ENCODE measurements at regions not wholly inside any gene's neighbourhood (a gene's known extent, or its start where the extent isn't known, plus 50 kb on each side); places are given as distances from the start of the nearest gene placed in this dataset.

DNA sequence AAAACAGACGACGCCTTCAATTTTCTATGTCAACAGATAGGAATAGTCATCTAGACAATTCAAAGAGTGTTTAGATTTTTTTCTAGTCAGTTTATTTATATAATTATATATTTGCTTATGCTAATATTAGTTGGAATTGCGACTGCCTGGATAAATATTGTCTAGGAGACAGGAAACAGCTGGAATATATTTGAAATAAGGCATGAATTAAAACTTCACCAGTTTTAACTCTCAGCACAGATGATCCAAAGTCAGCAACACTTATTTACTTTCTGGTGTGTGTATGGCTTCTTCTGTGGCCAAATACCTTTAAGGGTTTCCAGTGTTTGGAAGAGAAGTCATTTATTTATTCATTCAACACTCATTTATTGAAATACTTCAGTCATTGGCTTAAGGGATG, 1215.4 kb upstream of the USP15 start:
- Histone ChIP-seq H3K79me2 (replicated peaks; ENCODE audit: insufficient read depth, low read length) (no peaks in the 10 kb centered on the region), H2AFZ (ENCODE audit: low read depth, low read length) (no peak overlapping the region), H3K9ac (ENCODE audit: low read length) (no peak overlapping the region), H3K4me2 (ENCODE audit: low read length) (no peak overlapping the region), H3F3A (ENCODE audit: insufficient read depth, low read length, poor library complexity, severe bottlenecking) (no peaks in the 10 kb centered on the region), H3K9me2 (ENCODE audit: insufficient read depth, low read length) (no peaks in the 10 kb centered on the region), H3K9me3 (ENCODE audit: low read length) (no peaks in the 10 kb centered on the region), H4K20me1 (ENCODE audit: insufficient read depth) (no peaks in the 10 kb centered on the region), H3K27ac (ENCODE audit: low read length) (no peak overlapping the region), H3K4me3 (ENCODE audit: low read length) (no peak overlapping the region), H3K36me3 (ENCODE audit: insufficient read depth, low read length) (no peaks in the 10 kb centered on the region), H3K27me3 (ENCODE audit: insufficient read depth, low read depth, low read length) (no peaks in the 10 kb centered on the region)
- TF ChIP-seq MXI1 (conservative IDR thresholded peaks at IDR 0.05; ENCODE audit: poor library complexity, severe bottlenecking): no peak
- TF ChIP-seq, protein P1, sequence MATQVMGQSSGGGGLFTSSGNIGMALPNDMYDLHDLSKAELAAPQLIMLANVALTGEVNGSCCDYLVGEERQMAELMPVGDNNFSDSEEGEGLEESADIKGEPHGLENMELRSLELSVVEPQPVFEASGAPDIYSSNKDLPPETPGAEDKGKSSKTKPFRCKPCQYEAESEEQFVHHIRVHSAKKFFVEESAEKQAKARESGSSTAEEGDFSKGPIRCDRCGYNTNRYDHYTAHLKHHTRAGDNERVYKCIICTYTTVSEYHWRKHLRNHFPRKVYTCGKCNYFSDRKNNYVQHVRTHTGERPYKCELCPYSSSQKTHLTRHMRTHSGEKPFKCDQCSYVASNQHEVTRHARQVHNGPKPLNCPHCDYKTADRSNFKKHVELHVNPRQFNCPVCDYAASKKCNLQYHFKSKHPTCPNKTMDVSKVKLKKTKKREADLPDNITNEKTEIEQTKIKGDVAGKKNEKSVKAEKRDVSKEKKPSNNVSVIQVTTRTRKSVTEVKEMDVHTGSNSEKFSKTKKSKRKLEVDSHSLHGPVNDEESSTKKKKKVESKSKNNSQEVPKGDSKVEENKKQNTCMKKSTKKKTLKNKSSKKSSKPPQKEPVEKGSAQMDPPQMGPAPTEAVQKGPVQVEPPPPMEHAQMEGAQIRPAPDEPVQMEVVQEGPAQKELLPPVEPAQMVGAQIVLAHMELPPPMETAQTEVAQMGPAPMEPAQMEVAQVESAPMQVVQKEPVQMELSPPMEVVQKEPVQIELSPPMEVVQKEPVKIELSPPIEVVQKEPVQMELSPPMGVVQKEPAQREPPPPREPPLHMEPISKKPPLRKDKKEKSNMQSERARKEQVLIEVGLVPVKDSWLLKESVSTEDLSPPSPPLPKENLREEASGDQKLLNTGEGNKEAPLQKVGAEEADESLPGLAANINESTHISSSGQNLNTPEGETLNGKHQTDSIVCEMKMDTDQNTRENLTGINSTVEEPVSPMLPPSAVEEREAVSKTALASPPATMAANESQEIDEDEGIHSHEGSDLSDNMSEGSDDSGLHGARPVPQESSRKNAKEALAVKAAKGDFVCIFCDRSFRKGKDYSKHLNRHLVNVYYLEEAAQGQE (IDR thresholded peaks at IDR 0.05; ENCODE audit: borderline replicate concordance): no peak
- TF ChIP-seq, protein P2, sequence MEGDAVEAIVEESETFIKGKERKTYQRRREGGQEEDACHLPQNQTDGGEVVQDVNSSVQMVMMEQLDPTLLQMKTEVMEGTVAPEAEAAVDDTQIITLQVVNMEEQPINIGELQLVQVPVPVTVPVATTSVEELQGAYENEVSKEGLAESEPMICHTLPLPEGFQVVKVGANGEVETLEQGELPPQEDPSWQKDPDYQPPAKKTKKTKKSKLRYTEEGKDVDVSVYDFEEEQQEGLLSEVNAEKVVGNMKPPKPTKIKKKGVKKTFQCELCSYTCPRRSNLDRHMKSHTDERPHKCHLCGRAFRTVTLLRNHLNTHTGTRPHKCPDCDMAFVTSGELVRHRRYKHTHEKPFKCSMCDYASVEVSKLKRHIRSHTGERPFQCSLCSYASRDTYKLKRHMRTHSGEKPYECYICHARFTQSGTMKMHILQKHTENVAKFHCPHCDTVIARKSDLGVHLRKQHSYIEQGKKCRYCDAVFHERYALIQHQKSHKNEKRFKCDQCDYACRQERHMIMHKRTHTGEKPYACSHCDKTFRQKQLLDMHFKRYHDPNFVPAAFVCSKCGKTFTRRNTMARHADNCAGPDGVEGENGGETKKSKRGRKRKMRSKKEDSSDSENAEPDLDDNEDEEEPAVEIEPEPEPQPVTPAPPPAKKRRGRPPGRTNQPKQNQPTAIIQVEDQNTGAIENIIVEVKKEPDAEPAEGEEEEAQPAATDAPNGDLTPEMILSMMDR (IDR thresholded peaks at IDR 0.05; ENCODE audit: poor library complexity, severe bottlenecking): no peak
- no peak for TF ChIP-seq POLR2AphosphoS5 (IDR thresholded peaks at IDR 0.05)
- no peak for TF ChIP-seq EP300 (conservative IDR thresholded peaks at IDR 0.05; ENCODE audit: poor library complexity, severe bottlenecking)
- TF ChIP-seq TAF1 (IDR thresholded peaks at IDR 0.05; ENCODE audit: low read depth): no peak
- TF ChIP-seq EZH2 (IDR thresholded peaks at IDR 0.05; ENCODE audit: borderline replicate concordance, insufficient read depth, low read length, poor library complexity, severe bottlenecking): no peak
- TF ChIP-seq RAD21 (conservative IDR thresholded peaks at IDR 0.05): no peak
- no peak for TF ChIP-seq SMC3 (conservative IDR thresholded peaks at IDR 0.05; ENCODE audit: poor library complexity)

DNA sequence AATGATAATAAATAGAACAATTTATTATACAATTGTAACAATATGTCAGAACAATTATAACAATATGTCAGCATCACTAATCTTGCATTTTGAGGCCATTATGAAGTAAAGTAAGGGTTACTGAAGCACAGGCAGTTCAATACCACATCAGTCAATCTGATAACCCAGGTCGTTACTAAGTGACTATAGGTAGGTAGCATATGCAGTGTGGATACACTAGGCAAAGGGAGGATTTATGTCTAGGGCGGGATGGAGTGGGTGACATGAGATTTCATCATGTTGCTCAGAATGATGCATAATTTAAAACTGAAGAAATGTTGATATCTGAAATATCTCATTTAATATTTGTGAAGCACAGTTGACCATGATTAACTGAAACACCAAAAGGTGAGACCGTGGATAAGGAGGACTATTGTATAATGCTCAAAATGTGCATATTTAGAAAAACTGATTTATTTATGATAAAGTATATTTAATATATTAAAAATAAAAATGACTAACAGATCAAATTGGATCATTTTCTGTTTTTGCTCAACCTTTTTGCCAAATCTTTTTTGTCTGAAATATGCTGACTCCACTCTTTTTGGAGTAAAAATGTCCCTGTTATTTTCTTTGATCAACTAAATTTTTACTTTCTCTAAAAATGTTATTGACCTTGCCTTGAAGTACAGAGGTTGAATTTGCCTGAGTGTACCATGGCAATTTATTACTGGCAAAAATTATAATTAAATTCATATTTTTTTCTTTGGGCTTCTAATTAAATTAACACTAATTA, 1189.4 kb upstream of the USP15 start:
- H4K20me1 ChIP-seq (ENCODE audit: insufficient read depth): no peaks in the 10 kb centered on the region
- H3K36me3 ChIP-seq (ENCODE audit: insufficient read depth, low read length): no peaks in the 10 kb centered on the region
- TF ChIP-seq, protein P1 (IDR thresholded peaks at IDR 0.05; ENCODE audit: borderline replicate concordance): no peak
- TF ChIP-seq POLR2AphosphoS5 (IDR thresholded peaks at IDR 0.05) (no peak), SMC3 (conservative IDR thresholded peaks at IDR 0.05; ENCODE audit: poor library complexity) (no peak), EP300 (conservative IDR thresholded peaks at IDR 0.05; ENCODE audit: poor library complexity, severe bottlenecking) (no peak), TAF1 (IDR thresholded peaks at IDR 0.05; ENCODE audit: low read depth) (no peak), EZH2 (IDR thresholded peaks at IDR 0.05; ENCODE audit: borderline replicate concordance, insufficient read depth, low read length, poor library complexity, severe bottlenecking) (no peak), MXI1 (conservative IDR thresholded peaks at IDR 0.05; ENCODE audit: poor library complexity, severe bottlenecking) (no peak), RAD21 (conservative IDR thresholded peaks at IDR 0.05) (no peak)
- TF ChIP-seq, protein P2 (IDR thresholded peaks at IDR 0.05; ENCODE audit: poor library complexity, severe bottlenecking): no peak
- H3K9me3 ChIP-seq (ENCODE audit: low read length): no peaks in the 10 kb centered on the region
- H3K27me3 ChIP-seq (ENCODE audit: insufficient read depth, low read depth, low read length): no peaks in the 10 kb centered on the region
- H3K4me2 ChIP-seq (ENCODE audit: low read length): no peak overlapping the region
- no peaks in the 10 kb centered on the region for H3K9me2 ChIP-seq (ENCODE audit: insufficient read depth, low read length)
- H2AFZ ChIP-seq (ENCODE audit: low read depth, low read length): no peak overlapping the region
- H3K79me2 ChIP-seq (replicated peaks; ENCODE audit: insufficient read depth, low read length): no peaks in the 10 kb centered on the region
- no peaks in the 10 kb centered on the region for H3F3A ChIP-seq (ENCODE audit: insufficient read depth, low read length, poor library complexity, severe bottlenecking)
- H3K9ac ChIP-seq (ENCODE audit: low read length): no peak overlapping the region
- H3K4me3 ChIP-seq (ENCODE audit: low read length): no peak overlapping the region
- no peak overlapping the region for H3K27ac ChIP-seq (ENCODE audit: low read length)

All from neural cell (in vitro differentiated cells).